DMS153 treated with DMSO at 0.1 percent for 48 hours (cell line): ENCODE measurements at regions not wholly inside any gene's neighbourhood (a gene's known extent, or its start where the extent isn't known, plus 50 kb on each side); places are given as distances from the start of the nearest gene placed in this dataset.

Experiments used
- DNase-seq: peaks from one replicate; lab custom pipeline; 2025; ENCODE audit not compliant: unreplicated experiment; lab: John Stamatoyannopoulos, UW

DNA sequence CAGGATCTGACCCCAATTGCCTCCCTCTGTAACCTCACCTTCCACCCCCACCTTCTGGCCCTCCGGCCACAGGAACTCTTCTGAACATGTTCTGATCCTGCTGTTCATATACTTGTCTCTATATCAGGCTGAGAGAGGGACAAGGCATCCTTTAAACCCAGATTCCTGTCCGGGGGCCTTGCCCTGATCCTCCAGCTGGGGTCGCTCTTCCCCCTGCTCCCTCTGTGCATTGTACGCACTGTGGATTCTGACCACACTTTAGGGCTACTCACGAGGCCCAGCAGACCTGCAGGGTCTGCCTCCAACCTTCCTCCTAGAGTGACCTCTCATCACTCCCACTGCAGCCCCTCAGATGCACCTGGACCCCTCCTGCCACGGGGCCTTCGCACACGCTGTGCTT is 269.3 kb downstream of the UQCRFS1 start:
- no peak for DNase-seq

DNA sequence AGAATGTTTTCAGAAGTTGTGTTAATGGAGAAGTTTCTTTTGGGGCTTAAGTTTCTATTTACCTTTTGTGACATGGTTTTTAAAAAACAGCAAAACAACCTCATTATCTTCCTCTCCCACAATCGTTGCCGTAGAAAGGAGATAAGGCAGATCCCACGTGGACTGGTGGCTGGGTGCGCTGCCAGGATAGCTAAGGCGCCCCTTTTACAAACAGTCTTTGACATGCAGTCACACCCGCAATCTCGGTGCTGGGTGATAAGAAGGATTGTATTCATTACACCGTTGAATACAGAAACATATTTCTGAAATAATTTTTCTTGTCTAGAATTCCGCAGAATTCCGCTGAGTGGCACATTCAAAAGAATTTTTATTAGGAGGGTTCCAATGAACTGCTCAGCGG is 271.1 kb downstream of the UQCRFS1 start:
- DNase-seq: no peak

DNA sequence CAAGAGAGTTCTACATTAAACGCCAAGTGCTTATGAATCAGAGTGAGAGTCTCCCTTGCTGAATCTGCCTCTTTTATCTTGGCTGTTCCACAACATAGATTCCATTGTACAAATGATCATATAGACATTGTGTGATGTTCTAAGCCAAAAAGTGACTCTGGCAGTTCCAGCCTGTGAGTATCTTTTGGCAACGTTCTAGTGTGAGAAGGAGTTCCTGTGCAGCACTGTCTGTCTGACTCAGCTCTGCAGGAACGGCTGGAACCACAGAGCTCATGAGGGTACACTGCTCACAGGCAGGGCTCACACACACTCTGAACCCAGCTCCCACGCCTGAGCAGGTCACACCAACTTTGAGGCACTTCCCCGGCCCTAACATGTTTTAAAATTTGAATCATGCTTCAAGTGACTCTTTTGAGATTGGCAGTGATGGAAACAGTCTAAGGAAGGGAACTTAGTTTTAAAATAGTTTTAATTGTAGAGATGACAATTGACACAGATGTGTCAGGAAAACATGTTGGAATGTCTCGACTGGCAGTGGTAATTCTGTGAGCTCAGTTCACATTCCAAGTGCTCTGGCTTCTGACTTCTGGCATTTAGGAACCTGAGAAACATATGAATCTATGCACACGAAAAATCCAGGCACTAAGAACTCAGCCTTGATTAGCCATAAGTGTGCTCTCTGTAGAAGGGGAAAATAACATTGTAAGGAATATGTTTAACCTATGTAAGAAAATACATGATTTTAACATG is 272.0 kb downstream of the UQCRFS1 start:
- no peak for DNase-seq

DNA sequence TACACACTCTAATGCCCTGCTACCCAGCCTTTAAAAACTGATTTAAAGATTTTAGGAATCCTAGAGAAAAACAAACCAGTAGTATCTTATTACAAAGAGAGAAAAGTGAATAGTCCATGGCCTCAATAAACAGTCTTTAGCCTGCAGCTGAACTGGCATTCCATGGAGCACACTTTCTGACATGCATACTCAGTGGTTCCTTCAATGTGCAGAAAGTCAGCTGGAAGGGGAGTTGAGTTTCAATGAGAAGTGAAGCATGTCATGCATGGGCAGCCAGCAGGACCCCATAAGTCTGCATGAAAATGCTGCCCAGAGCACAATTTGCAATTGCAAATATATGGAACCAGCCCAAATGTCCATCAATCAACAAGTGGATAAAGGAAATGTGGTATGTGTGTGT is 273.7 kb downstream of the UQCRFS1 start:
- DNase-seq: no peak

DNA sequence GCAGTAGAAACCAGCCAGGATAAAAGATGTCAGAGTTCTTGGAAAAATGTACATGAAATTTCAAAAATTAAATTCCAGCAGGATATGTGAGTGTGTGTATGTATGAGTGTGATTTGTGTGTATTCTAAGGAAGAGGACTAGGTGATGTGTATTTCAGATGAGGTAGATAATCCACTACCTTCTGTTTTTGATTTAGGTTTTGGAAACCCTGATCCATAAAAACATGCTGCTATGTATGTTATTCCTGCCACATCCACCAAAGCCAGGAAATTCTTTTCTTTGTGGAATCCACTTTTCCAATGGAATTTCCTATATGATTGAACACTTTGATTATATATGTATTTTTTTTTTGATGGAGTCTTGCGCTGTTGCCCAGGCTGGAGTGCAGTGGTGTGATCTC is 276.9 kb downstream of the UQCRFS1 start:
- no peak for DNase-seq

DNA sequence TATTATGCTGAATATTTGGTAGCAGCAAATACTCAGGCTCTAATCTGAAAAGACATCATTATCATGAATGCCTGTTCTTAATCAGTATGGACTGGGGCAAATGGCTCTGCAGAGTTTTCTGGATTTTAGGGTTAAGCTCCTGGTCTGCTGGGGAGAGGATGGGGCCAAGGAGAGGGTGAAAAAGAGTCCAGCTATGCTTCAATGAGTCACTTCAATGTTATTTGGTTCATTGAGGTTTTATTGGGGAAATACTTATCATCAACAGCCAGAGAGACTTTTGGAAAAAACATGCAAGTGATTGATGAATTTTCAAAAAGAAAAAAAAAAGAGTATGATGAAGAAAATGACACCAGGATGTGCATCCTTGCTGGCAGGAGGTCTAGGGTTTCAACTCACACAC is 278.3 kb downstream of the UQCRFS1 start:
- no peak for DNase-seq

DNA sequence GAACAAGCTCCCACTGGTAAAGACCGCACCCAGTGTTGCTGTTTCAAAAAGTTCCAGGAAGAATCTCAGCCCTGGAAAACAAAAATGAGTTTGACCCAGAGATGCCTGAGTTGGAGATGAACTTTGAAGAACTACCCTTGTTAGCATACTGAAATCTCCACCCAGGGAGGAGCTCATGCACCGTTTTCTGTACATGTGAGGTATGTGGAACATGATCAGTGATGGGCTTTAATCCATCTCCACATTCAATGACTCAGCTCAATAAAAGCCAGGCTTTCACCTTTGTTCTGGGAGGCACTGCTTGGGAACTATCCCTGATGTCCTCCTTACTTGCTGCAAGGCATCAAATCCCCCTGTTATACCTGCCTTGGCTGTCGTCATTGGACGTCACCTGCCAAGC is 279.9 kb downstream of the UQCRFS1 start:
- no peak for DNase-seq

DNA sequence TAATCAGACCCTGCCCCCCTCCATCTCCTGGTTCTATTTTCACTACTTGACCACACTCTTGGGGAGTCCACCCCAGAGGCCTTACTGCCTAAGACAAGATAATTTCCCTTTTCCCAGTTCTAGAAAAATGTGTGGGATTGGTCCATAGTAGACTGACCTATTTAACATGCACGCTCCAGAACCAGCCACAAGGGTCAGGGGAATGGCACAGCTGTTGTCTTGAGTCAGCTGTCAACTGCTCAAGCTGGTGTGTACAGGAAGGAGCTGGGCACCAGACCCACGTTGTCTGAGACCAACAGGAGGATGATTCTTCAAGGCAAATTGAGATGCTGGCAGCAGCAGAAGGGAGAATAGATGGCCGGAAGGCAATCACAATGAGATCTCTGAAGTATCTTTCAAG is 280.5 kb downstream of the UQCRFS1 start:
- no peak for DNase-seq

DNA sequence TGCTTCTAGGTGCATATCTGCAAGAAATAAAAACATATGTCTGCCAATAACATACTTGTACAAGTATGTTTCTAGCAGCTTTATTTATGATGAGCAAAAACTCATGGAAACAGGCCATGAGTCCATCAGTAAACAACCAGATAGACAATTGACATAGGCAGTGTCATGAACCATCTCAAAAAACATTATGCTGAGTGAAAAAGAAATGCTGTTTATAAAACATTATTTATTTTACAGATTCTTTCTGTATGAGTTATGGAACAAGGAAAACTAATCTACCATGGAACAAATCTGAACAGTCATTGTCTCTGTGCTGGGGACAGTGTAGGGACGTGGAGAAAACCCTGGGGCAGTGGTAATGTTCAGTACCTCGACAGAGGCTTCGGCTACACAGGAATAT is 283.9 kb downstream of the UQCRFS1 start:
- no peak for DNase-seq

DNA sequence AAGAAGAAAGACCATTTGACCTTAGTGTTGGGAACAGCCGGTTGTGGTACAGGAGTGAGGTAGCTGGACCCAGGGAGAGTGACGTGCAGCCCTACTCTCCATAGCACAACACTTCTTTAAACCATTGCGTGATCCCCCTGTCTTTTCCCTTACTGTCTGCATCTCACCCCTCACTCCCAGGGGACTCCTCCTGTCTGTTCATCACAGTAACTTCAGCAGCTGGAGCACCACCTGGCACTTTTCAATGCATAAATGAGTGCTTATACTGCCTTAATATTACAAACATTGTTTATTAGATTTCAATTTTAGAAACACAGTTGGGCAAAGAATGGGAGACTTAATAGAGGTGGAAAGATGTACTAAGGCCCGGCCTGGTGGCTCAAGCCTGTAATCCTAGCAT is 285.5 kb downstream of the UQCRFS1 start:
- DNase-seq: no peak

DNA sequence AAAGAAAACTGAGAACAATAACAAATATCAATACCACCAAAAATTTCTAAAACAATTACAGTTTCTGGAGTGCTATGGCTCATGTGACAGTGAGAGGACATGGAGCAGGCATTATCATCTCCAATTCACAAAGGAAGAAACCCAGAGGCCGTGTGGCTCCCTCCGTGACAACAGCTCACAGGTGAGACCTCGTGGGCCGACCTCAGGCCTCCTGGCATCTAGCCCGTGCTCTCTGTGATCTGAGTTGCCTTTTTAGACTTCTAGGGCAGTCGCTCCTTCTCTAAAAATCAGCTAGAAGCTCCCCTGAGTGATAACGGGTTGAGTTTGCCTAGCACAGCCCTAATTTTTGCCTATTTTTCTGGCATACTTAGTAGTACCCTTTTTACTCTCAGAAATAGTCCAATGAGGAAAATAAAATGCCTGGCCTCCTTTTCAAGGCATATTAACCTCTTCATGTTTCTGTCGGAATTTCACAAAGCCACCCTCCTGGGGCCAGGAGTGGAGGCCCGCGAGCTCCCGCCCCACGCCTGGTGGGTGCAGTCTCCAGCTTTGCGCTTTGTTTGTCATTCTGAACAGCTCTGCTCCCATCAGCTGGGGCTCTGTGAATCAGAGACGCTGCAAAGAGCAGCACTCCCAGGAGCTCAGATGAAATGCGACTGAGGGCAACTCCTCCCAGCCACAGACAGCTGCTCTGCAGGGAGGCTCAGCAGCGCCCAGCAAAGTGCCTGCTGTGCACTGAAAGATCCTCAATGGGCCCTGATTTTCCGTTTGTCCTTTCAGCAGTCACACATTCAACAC is 292.5 kb downstream of the UQCRFS1 start:
- DNase-seq: no peak

DNA sequence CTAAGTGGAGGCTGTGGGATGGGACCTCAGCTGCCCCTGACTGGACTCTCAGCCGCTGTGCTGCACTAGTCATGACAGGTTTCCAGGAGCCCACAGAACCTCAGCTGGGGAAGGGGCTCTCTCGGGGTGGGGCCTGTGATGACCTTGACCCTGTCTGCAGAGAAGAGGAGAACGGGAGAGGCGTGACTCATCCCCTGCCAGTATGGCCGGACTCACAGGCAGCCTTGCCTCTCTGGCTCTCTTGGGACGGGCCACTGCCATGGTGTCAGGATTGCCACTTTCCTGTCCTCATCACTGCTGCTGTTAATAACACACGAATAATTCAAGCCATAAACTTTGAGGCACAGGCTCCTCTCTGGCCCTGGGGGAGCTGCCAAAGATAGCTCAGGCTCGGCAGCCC is 295.3 kb downstream of the UQCRFS1 start:
- no peak for DNase-seq

DNA sequence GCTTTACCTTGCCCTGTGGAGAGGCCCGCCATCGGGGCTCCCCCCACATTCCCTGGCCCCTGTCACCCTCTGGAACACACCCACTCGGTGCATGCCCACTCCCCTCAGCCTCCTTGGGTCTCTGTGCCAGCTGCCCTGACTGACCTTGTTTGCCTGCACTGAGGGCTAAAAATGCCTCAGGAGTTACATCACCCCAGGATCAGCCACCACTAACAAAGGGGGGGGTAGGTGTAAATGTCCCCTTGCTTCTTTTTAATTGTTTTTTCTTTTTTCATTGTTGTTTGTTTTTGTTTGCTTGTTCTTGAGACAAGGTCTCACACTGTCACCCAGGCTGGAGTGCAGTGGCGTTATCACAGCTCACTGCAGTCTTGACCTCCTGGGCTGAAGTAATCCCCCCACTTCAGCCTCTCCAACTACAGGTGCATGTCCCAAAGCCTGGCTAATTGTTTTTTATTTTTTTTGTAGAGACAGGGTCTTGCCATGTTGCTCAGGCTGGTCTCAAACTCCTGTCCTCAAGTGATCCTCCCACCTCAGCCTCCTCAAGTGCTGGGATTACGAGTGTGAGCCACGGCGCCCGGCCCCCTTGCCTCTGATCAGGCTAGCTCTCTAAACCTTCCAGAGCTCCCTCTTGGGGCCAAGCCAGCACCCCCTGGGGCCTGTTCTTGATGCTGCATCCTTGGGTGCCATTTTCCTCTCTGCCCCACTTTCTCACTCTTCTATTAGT is 297.1 kb downstream of the UQCRFS1 start:
- DNase-seq: no peak

DNA sequence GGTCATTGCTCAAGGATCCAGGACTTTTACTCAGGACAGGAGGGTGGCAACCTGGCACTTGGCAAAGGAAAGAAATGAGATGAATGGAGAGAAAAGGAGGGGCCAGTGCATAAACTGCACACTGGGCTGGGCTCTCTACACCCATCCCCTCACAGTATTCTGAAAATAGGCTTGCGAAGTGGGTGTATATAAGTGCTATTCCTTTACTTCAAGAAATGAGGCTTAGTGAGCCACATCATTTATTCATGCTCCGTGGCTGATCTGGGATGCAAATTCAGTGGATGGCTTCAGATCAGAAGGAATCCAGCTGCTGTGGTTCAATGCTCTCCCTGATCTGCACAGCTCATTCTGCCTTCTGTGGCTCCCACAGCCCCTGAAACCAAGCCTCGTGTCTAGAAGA is 297.7 kb downstream of the UQCRFS1 start:
- no peak for DNase-seq

DNA sequence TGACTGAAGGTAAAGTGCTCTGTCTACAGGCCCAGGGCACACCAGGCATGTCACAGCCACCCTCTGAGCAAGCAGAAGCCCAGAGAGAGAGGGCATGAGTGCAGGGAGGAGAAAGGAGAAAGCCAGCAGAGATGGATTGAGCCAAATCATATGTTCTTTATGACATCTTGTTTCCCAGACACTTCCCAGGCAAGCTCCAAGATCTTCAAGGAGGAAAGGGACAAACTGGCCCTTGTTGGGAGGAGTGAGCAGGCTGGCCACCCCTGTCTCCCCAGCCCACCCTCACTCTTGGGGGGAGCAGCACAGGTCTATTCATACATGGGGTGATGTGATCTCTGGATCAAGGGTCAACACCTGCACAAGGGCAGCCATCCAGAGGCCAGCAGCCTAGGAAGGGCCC is 298.8 kb downstream of the UQCRFS1 start:
- DNase-seq: no peak

DNA sequence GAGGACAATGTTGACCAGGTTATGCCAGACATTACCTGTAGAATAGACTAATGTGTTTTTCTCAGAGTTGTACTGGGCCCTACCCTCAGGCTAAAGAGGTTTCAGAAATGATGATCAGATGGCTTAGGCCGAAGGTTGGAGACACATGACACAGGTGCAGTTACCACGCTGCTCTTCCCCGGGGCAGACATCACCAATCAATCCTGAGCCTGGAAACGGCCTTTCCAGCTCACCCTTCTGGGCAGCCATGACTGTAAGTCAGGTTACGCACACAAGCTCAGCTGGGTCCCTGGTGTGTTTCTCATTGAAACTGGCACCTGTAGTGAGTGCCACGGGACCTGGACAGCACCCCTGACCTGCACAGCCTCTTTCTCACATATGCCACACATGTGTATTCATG is 299.3 kb downstream of the UQCRFS1 start:
- no peak for DNase-seq

DNA sequence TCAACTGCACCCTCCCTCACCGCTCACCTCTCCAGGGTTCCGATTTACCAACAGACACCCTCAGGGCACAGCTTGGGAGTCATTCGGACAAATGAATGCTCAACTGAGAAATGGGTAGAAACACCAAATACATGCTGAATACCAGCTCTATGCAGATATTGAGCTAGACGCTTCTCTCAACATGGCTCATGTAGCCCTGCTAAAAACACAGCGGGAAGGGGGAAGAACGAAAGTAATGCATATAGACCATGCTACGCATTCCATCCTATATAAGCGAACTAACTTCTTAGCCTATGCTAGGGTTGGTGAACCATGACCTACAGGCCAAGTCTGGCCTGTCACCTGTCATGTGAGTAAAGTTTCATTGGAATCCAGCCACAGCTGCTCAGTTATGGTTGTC is 304.0 kb downstream of the UQCRFS1 start:
- no peak for DNase-seq

DNA sequence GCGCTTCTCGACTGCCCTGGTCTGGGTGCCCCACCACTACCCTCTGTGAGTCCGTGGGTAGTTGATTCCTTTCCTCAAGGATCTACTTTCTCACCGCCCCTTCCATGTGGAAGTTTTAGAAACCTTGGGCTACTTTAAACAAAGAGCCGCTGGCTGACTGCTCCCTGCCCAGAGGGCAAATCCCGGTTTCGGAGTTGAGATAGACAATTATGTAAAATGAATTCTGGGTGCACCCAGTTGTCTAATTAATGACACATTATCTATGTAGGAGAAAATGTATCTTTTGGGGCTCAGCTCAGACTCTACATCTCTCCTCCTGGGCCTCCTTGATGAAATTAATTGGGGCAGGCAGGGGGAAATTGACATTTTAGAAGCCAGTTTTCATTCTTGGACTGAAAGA is 305.4 kb downstream of the UQCRFS1 start:
- no peak for DNase-seq

DNA sequence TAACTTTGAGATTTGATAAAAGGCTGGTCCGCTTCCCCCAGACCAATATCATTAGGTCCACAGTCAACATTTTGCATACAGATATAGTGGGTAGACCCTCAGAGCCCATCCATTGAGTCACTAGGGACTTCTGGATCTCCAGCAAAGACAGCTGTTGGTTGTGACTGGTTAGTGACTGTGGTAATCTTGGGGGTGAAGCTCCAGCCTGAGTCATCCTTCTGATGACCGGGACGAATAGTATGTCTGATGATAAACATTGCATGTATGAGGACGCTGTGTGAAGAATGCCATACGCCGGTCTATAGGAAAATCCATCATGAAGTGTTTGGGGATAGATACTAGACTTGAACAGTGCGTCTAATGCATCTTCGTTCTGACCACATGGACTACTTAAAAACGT is 307.0 kb downstream of the UQCRFS1 start:
- no peak for DNase-seq

DNA sequence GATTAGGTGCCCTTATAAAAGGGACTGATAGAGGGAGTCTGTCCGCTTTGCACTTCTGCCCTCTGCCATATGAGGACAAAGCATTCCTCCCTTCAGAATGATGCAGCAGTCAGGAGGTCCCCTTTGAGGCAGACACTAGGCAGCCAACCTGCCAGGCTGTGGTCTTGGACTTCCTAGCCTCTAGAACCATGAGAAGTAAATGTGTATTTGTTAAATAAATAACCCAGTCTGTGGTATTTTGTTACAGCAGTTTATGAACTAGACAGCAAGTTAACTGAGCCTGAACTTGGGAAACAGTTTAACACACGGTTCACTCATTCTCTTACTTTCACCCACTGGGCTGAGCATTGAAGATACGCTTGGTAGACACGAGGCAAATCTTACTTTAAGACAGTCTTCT is 313.2 kb downstream of the UQCRFS1 start:
- DNase-seq: no peak

DNA sequence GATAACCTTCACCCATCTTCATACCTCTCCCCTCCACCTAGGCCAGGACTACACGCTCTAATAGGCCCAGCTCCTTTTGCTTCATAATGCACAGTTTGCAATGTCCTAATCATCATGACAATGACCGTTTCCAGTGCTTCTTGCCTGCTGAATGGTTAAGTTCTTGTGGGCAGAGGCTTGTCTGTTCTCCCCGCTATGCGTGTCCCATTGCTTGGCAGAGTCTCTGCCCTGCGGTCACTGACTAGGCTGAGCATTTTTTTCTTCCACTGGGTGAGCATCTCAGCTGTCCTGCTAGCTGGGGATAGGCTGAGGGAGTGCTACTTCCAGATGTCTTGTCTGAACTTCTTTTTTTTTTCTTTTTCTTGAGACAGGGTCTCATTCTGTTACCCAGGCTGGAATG is 314.7 kb downstream of the UQCRFS1 start:
- DNase-seq: no peak
